Keratinocyte (primary cell): ENCODE measurements at regions not wholly inside any gene's neighbourhood (a gene's known extent, or its start where the extent isn't known, plus 50 kb on each side); places are given as distances from the start of the nearest gene placed in this dataset.

ENCODE experiments used
- DNase-seq: peaks from one replicate; pipeline ENCODE4 v3.0.0-alpha.2; 2011; ENCODE audit warnings: low read depth, missing footprints, low spot score
- FAIRE-seq: peaks from 2 replicates; lab custom pipeline; 2011; peaks lifted over from hg19 to GRCh38; lab: Jason Lieb, UNC
- H2AFZ ChIP-seq: 2 replicates; pipeline ENCODE4 v1.6.0; 2012; ENCODE audit warnings: low read length, control low read depth, inconsistent platforms; ENCODE audit not compliant: control insufficient read depth
- H3K27ac ChIP-seq: 2 replicates; pipeline ENCODE4 v1.5.1; 2011; ENCODE audit warnings: low read length; ENCODE audit not compliant: control insufficient read depth, insufficient read depth
- H3K27me3 ChIP-seq: 3 replicates; pipeline ENCODE4 v1.6.0; 2011; ENCODE audit warnings: low read length; ENCODE audit not compliant: control insufficient read depth, insufficient read depth; ENCODE audit errors: extremely low read depth
- H3K36me3 ChIP-seq, 2 experiments: 2 replicates in 1 of 2; 3 replicates in 1 of 2; pipeline ENCODE4 v1.5.1; 2011; ENCODE audit warnings: low read length in 2 of 2, mild to moderate bottlenecking in 1 of 2; ENCODE audit not compliant: control insufficient read depth in 2 of 2, insufficient read depth in 2 of 2; ENCODE audit errors: extremely low read depth in 1 of 2
- H3K4me1 ChIP-seq: 3 replicates; pipeline ENCODE4 v1.5.1; 2011; ENCODE audit warnings: low read length; ENCODE audit not compliant: control insufficient read depth, insufficient read depth; ENCODE audit errors: extremely low read depth
- H3K4me2 ChIP-seq: 3 replicates; pipeline ENCODE4 v1.6.0; 2011; ENCODE audit warnings: low read depth, low read length; ENCODE audit not compliant: control insufficient read depth, insufficient read depth; ENCODE audit errors: extremely low read depth
- H3K4me3 ChIP-seq, 3 experiments: fragments of 200-600 bp in 1 of 3; sonication (generic) in 1 of 3; 2 replicates in 2 of 3; 3 replicates in 1 of 3; pipeline ENCODE4 v1.5.1; 2011 to 2016; ENCODE audit warnings: low read length in 3 of 3, mild to moderate bottlenecking in 3 of 3, control low read depth in 2 of 3, inconsistent platforms in 1 of 3, low read depth in 1 of 3, mixed read lengths in 1 of 3, mixed run types in 1 of 3, moderate library complexity in 1 of 3; ENCODE audit not compliant: control insufficient read depth in 2 of 3, insufficient read depth in 2 of 3; ENCODE audit errors: extremely low read depth in 1 of 3
- H3K79me2 ChIP-seq: 2 replicates; pipeline ENCODE4 v1.6.0; 2012; ENCODE audit warnings: low read length; ENCODE audit not compliant: control insufficient read depth, insufficient read depth
- H3K9ac ChIP-seq: 3 replicates; pipeline ENCODE4 v1.6.0; 2011; ENCODE audit warnings: low read length; ENCODE audit not compliant: control insufficient read depth, insufficient read depth; ENCODE audit errors: extremely low read depth
- H3K9me1 ChIP-seq: 3 replicates; pipeline ENCODE4 v1.6.0; 2011; ENCODE audit warnings: low read length; ENCODE audit not compliant: control insufficient read depth, insufficient read depth; ENCODE audit errors: extremely low read depth
- H3K9me3 ChIP-seq: 2 replicates; pipeline ENCODE4 v1.5.1; 2012; ENCODE audit warnings: low read depth, low read length; ENCODE audit not compliant: control insufficient read depth
- H4K20me1 ChIP-seq: 3 replicates; pipeline ENCODE4 v1.6.0; 2011; ENCODE audit warnings: low read length; ENCODE audit not compliant: control insufficient read depth, insufficient read depth; ENCODE audit errors: extremely low read depth
- EZH2 ChIP-seq: IDR thresholded peaks from one replicate; pipeline ENCODE4 v1.6.1; 2012; ENCODE audit warnings: inconsistent platforms, mild to moderate bottlenecking, low read length, moderate library complexity
- dilution Hi-C: fragments of 300-500 bp; cut with MboI; formaldehyde crosslinking; loops from one replicate; pipeline ENCODE4 v1.7.0; 2020; ENCODE audit warnings: low sequenced_read_pairs; ENCODE audit not compliant: extremely low pct_ligation_motif_present
- TF ChIP-seq, protein P1 (sequence below), 3 experiments: IDR thresholded peaks in 1 of 3; conservative IDR thresholded peaks in 1 of 3; optimal IDR thresholded peaks in 1 of 3; 2 replicates in 2 of 3; 3 replicates in 1 of 3; pipeline versions ENCODE3 to v1.5.1; 2011; ENCODE audit warnings: low read length in 3 of 3, mild to moderate bottlenecking in 3 of 3, moderate library complexity in 2 of 3, control low read depth in 1 of 3, inconsistent platforms in 1 of 3; ENCODE audit not compliant: insufficient read depth in 2 of 3; ENCODE audit errors: extremely low read depth in 1 of 3

DNA sequence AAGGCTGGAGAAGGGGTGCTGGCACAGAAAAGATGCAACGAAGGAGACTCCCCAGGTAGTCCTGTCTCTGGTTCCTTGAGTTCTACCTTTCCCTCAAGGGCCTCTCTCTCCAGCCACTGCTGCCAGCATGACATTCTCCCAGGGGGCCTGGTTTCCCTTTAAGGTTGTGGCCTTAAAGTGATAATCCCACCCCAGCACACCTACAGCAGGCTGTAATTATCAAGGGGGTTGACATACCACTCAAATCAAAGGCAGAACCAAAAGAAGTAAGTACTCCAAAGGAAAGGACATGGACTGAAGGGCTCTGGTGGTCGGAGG, 84.7 kb upstream of the KCNK12 start:
- H3K4me1 ChIP-seq, result peaks cover 4% of the 10 kb centered on the region
- H3K4me2 ChIP-seq, result no peak overlapping the region
- no peak for FAIRE-seq
- H3K9me1 ChIP-seq, result no peaks in the 10 kb centered on the region
- H4K20me1 ChIP-seq, result no peaks in the 10 kb centered on the region
- TF ChIP-seq EZH2, result no peak
- TF ChIP-seq, protein P1, sequence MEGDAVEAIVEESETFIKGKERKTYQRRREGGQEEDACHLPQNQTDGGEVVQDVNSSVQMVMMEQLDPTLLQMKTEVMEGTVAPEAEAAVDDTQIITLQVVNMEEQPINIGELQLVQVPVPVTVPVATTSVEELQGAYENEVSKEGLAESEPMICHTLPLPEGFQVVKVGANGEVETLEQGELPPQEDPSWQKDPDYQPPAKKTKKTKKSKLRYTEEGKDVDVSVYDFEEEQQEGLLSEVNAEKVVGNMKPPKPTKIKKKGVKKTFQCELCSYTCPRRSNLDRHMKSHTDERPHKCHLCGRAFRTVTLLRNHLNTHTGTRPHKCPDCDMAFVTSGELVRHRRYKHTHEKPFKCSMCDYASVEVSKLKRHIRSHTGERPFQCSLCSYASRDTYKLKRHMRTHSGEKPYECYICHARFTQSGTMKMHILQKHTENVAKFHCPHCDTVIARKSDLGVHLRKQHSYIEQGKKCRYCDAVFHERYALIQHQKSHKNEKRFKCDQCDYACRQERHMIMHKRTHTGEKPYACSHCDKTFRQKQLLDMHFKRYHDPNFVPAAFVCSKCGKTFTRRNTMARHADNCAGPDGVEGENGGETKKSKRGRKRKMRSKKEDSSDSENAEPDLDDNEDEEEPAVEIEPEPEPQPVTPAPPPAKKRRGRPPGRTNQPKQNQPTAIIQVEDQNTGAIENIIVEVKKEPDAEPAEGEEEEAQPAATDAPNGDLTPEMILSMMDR (optimal IDR thresholded peaks at IDR 0.05 in 1 of 3, IDR thresholded peaks at IDR 0.05 in 1 of 3, conservative IDR thresholded peaks at IDR 0.05 in 1 of 3; ENCODE audit: extremely low read depth in 1 of 3, insufficient read depth in 2 of 3, low read length in 3 of 3), result no peak
- dilution Hi-C loops, result no loop called here
- no peak for DNase-seq
- H3K9ac ChIP-seq, result no peak overlapping the region
- peaks cover 8% of the 10 kb centered on the region for H3K27me3 ChIP-seq
- no peaks in the 10 kb centered on the region for H3K36me3 ChIP-seq
- no peaks in the 10 kb centered on the region for H3K9me3 ChIP-seq
- H3K79me2 ChIP-seq, result no peaks in the 10 kb centered on the region
- H3K27ac ChIP-seq, result no peak overlapping the region
- H2AFZ ChIP-seq, result no peak overlapping the region
- H3K4me3 ChIP-seq, result no peak overlapping the region

DNA sequence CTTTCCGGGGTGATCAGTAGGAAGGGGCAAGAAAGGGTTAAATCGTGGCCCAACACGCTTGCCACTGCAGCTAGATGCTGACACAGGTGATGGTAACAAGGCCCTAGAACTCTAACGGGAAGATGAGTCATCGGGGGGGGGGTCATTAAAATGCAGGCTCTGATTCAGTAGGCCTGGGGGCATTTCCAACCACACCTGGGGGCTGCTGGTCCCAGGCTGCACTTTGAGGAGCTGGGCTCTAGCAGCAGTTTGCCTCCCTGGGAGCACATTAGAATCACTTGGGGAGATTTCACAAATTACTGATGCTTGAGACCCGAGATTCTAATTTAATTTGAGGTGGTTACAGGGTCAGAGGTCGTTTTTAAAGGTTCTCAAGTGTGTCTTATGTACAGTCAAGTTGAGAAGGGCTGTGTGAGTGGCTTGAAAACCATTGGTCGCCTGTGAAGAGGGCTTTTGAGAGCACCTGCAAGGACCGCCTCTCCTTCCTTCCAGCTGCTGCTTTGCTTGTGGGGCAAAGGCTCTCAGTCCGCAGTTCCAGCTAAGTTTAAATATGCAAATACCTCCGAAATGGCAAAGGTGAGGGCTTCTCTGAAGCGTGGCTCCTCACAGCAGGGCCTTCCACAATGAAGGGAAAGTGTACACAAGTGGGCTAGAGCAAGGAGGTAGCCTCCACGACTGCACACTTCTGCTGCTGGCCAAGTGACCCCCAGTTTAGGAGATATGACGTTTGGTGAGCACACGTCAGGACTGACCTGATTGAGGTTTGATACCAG, 84.2 kb upstream of the KCNK12 start:
- TF ChIP-seq, protein P1 (optimal IDR thresholded peaks at IDR 0.05 in 1 of 3, IDR thresholded peaks at IDR 0.05 in 1 of 3, conservative IDR thresholded peaks at IDR 0.05 in 1 of 3; ENCODE audit: extremely low read depth in 1 of 3, insufficient read depth in 2 of 3, low read length in 3 of 3), result no peak
- TF ChIP-seq EZH2, result no peak
- H3K27ac ChIP-seq, result no peak overlapping the region
- H3K79me2 ChIP-seq, result no peaks in the 10 kb centered on the region
- dilution Hi-C loops, result no loop called here
- H3K9me1 ChIP-seq, result no peaks in the 10 kb centered on the region
- peaks cover 4% of the 10 kb centered on the region for H3K4me1 ChIP-seq
- H3K27me3 ChIP-seq, result peaks cover 14% of the 10 kb centered on the region
- DNase-seq, result no peak
- H3K4me2 ChIP-seq, result no peak overlapping the region
- FAIRE-seq, result no peak
- no peak overlapping the region for H3K9ac ChIP-seq
- H3K36me3 ChIP-seq, result no peaks in the 10 kb centered on the region
- H2AFZ ChIP-seq, result no peak overlapping the region
- no peak overlapping the region for H3K4me3 ChIP-seq
- no peaks in the 10 kb centered on the region for H3K9me3 ChIP-seq
- no peaks in the 10 kb centered on the region for H4K20me1 ChIP-seq
